CD14-positive monocyte (primary cell): ENCODE measurements at regions not wholly inside any gene's neighbourhood (a gene's known extent, or its start where the extent isn't known, plus 50 kb on each side); places are given as distances from the start of the nearest gene placed in this dataset.

Experiments used
- DNase-seq, 3 donors: peaks; one replicate each; pipeline ENCODE4 v3.0.0-alpha.2; 2011 to 2022
- H2AFZ ChIP-seq: 2 replicates; pipeline ENCODE4 v1.6.0; 2012; ENCODE audit warnings: mild to moderate bottlenecking, low read depth, low read length, inconsistent platforms; ENCODE audit not compliant: insufficient read depth, poor library complexity, severe bottlenecking
- H3K27ac ChIP-seq, 2 donors: 1 replicate in 1 of 2; 2 replicates in 1 of 2; pipeline ENCODE4 v1.5.1; 2012 to 2013; ENCODE audit warnings: low read length in 2 of 2, control low read depth in 1 of 2, inconsistent platforms in 1 of 2, low read depth in 1 of 2, mild to moderate bottlenecking in 1 of 2
- H3K27me3 ChIP-seq, 2 donors: one replicate each; pipeline versions ENCODE4 v1.6.0 to v1.6.1; 2011 to 2013; ENCODE audit warnings: low read length in 2 of 2; ENCODE audit not compliant: control insufficient read depth in 2 of 2, insufficient read depth in 2 of 2
- H3K36me3 ChIP-seq, 2 donors: replicated peaks in 1 of 2; 1 replicate in 1 of 2; 2 replicates in 1 of 2; pipeline versions ENCODE4 v1.5.1 to v1.6.1; 2012 to 2013; ENCODE audit warnings: low read length in 2 of 2, control low read depth in 1 of 2, inconsistent platforms in 1 of 2, mild to moderate bottlenecking in 1 of 2; ENCODE audit not compliant: insufficient read depth in 2 of 2, control insufficient read depth in 1 of 2
- H3K4me1 ChIP-seq, 2 donors: 1 replicate in 1 of 2; 2 replicates in 1 of 2; pipeline versions ENCODE4 v1.5.1 to v1.6.1; 2012 to 2013; ENCODE audit warnings: low read length in 2 of 2, control low read depth in 1 of 2, inconsistent platforms in 1 of 2, mild to moderate bottlenecking in 1 of 2, moderate library complexity in 1 of 2; ENCODE audit not compliant: insufficient read depth in 2 of 2, control insufficient read depth in 1 of 2
- H3K4me2 ChIP-seq: replicated peaks from 2 replicates; pipeline ENCODE3; 2012; ENCODE audit warnings: low read length, moderate library complexity, mild to moderate bottlenecking; ENCODE audit not compliant: poor library complexity, severe bottlenecking; ENCODE audit errors: extremely low read depth
- H3K4me3 ChIP-seq, 3 experiments: fragments of 200-600 bp in 1 of 3; sonication (generic) in 1 of 3; replicated peaks in 1 of 3; 1 replicate in 2 of 3; 2 replicates in 1 of 3; pipeline ENCODE4 v1.5.1; 2011 to 2013; ENCODE audit warnings: low read length in 3 of 3, mild to moderate bottlenecking in 3 of 3, control low read depth in 2 of 3, low read depth in 2 of 3, inconsistent platforms in 1 of 3, moderate library complexity in 1 of 3
- H3K79me2 ChIP-seq: 2 replicates; pipeline ENCODE4 v1.6.0; 2012; ENCODE audit warnings: mild to moderate bottlenecking, control low read depth, inconsistent platforms, low read length, moderate library complexity; ENCODE audit not compliant: insufficient read depth
- H3K9ac ChIP-seq: 2 replicates; pipeline ENCODE4 v1.6.0; 2017; ENCODE audit warnings: low read length, mild to moderate bottlenecking; ENCODE audit not compliant: insufficient read depth, poor library complexity, severe bottlenecking
- H3K9me3 ChIP-seq, 2 donors: replicated peaks in 1 of 2; 1 replicate in 1 of 2; 2 replicates in 1 of 2; pipeline versions ENCODE4 v1.5.1 to v1.6.1; 2012 to 2013; ENCODE audit warnings: low read length in 2 of 2, control low read depth in 1 of 2; ENCODE audit not compliant: control insufficient read depth in 1 of 2, insufficient read depth in 1 of 2
- H4K20me1 ChIP-seq: 2 replicates; pipeline ENCODE4 v1.6.0; 2012; ENCODE audit warnings: mild to moderate bottlenecking, low read length, control low read depth, moderate library complexity; ENCODE audit not compliant: insufficient read depth
- H3K27ac Mint-ChIP-seq, 7 donors: one replicate each; pipeline ENCODE4 v1.8.0; 2020; ENCODE audit warnings: mild to moderate bottlenecking in 7 of 7, mixed read lengths in 7 of 7, moderate library complexity in 6 of 7, inconsistent platforms in 2 of 7
- H3K27me3 Mint-ChIP-seq, 3 donors: one replicate each; pipeline ENCODE4 v1.8.0; 2021 to 2022; ENCODE audit warnings: low read depth in 3 of 3, mild to moderate bottlenecking in 3 of 3, mixed read lengths in 3 of 3, moderate library complexity in 3 of 3, inconsistent platforms in 1 of 3
- H3K36me3 Mint-ChIP-seq, 2 donors: one replicate each; pipeline ENCODE4 v1.8.0; 2020; ENCODE audit warnings: mixed read lengths in 2 of 2, inconsistent platforms in 1 of 2, mild to moderate bottlenecking in 1 of 2
- H3K4me1 Mint-ChIP-seq: one replicate; pipeline ENCODE4 v1.8.0; 2020; ENCODE audit warnings: mild to moderate bottlenecking, mixed read lengths
- H3K4me3 Mint-ChIP-seq, 2 donors: one replicate each; pipeline ENCODE4 v1.8.0; 2020; ENCODE audit warnings: mild to moderate bottlenecking in 2 of 2, mixed read lengths in 2 of 2, moderate library complexity in 1 of 2
- H3K9me3 Mint-ChIP-seq, 7 donors: one replicate each; pipeline ENCODE4 v1.8.0; 2020 to 2022; ENCODE audit warnings: mixed read lengths in 7 of 7, mild to moderate bottlenecking in 6 of 7, moderate library complexity in 6 of 7, inconsistent platforms in 2 of 7
- CTCF ChIP-seq: fragments of 200-600 bp; IDR thresholded peaks from one replicate; pipeline ENCODE4 v1.8.0; 2022; ENCODE audit warnings: antibody characterized with exemption, mild to moderate bottlenecking
- WGBS: methylation state at CpG from one replicate; pipeline ENCODE4 v1.1.5; 2013; ENCODE audit warnings: missing lambda C conversion rate; ENCODE audit not compliant: insufficient coverage; 5-methylcytosine and 5-hydroxymethylcytosine counted together
- intact Hi-C, 2 donors: fragments of 100-400 bp; cut with micrococcal nuclease; formaldehyde crosslinking; loops; one replicate each; pipeline versions ENCODE4 v1.15.0 to v1.15.1; 2023

- no peak overlapping the region for H3K27ac ChIP-seq
- H3K4me2 ChIP-seq: no peak overlapping the region
- Mint-ChIP-seq H3K27me3 (no peaks in the 10 kb centered on the region), H3K4me1 (no peaks in the 10 kb centered on the region), H3K9me3 (no peaks in the 10 kb centered on the region), H3K27ac (no peak overlapping the region), H3K4me3 (no peak overlapping the region), H3K36me3 (no peaks in the 10 kb centered on the region)
- no peaks in the 10 kb centered on the region for H3K27me3 ChIP-seq
- no peak for DNase-seq
- intact Hi-C loops: no loop called here
- H3K36me3 ChIP-seq: no peaks in the 10 kb centered on the region
- no peaks in the 10 kb centered on the region for H3K4me1 ChIP-seq
- H3K79me2 ChIP-seq: no peaks in the 10 kb centered on the region
- WGBS: no CpG with 5 or more reads among the region's 2 CpGs
- no peak overlapping the region for H2AFZ ChIP-seq
- TF ChIP-seq CTCF: no peak
- H3K4me3 ChIP-seq: no peak overlapping the region
- H3K9me3 ChIP-seq: no peaks in the 10 kb centered on the region
- H4K20me1 ChIP-seq: no peaks in the 10 kb centered on the region
- H3K9ac ChIP-seq: no peak overlapping the region
Observed at GRCh38 chr11:81004576-81004975, 1563.7 kb upstream of the TENM4 start.

GRCh38 chr11:81002374-81002773 is 1561.5 kb upstream of the TENM4 start:
- no peaks in the 10 kb centered on the region for H3K36me3 ChIP-seq
- H4K20me1 ChIP-seq: no peaks in the 10 kb centered on the region
- Mint-ChIP-seq H3K4me3 (no peak overlapping the region), H3K9me3 (peaks cover 0 to under 1% (median 0%) of the 10 kb centered on the region in 7 donors), H3K4me1 (no peaks in the 10 kb centered on the region), H3K27ac (no peak overlapping the region), H3K27me3 (no peaks in the 10 kb centered on the region), H3K36me3 (no peaks in the 10 kb centered on the region)
- no peak for DNase-seq
- H3K27ac ChIP-seq: no peak overlapping the region
- intact Hi-C loops: no loop called here
- no peak overlapping the region for H2AFZ ChIP-seq
- TF ChIP-seq CTCF: no peak
- H3K4me2 ChIP-seq: no peak overlapping the region
- H3K9me3 ChIP-seq: no peaks in the 10 kb centered on the region
- no peaks in the 10 kb centered on the region for H3K27me3 ChIP-seq
- 71% methylated on average over 1 of the region's 4 CpGs for WGBS
- no peak overlapping the region for H3K9ac ChIP-seq
- no peaks in the 10 kb centered on the region for H3K79me2 ChIP-seq
- no peaks in the 10 kb centered on the region for H3K4me1 ChIP-seq
- no peak overlapping the region for H3K4me3 ChIP-seq
